ENCODE measurements at regions not wholly inside any gene's neighbourhood (a gene's known extent, or its start where the extent isn't known, plus 50 kb on each side); places are given as distances from the start of the nearest gene placed in this dataset.

- Histone ChIP-seq H3K36me3 (no peaks in the 10 kb centered on the region), H3K27ac (no peak overlapping the region), H3K27me3 (replicated peaks; ENCODE audit: insufficient read depth) (no peaks in the 10 kb centered on the region), H3K4me3 (no peak overlapping the region), H3K4me1 (ENCODE audit: control insufficient read depth in 1 of 2, low read depth in 2 of 2) (peaks cover 0 to 27% of the 10 kb centered on the region in 2 donors), H3K9me3 (no peaks in the 10 kb centered on the region)
- TF ChIP-seq CTCF (IDR thresholded peaks at IDR 0.05) = no peak
- ATAC-seq (ENCODE audit: insufficient number of reproducible peaks, low FRiP score, low read depth) (no peak), DNase-seq (ENCODE audit: low spot score) (no peak)
Observed at GRCh38 chr16:82384017-82384416, 214.0 kb upstream of the MPHOSPH6 start.

DNA sequence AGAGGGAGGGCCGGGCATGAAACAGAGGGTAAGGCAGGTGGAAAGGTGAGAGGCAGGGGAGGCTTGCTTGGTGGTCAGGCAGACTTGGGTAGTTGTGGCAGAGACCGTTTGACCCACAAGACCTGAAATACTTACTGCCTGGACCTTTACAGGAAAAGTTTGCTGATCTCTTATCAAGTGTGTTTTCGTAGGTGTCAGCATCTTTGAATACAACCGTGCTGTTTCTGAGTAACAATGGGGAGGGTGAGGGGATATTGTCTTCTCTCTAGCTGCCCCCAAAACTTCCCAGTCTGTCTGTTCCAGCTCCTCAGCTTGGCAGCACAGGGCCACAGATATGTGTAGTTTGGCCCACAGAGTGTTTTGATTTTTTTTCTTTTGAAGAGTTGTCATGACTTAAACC, 212.5 kb upstream of the MPHOSPH6 start:
- no peaks in the 10 kb centered on the region for H3K27me3 ChIP-seq (replicated peaks; ENCODE audit: insufficient read depth)
- DNase-seq (ENCODE audit: low spot score) (no peak), ATAC-seq (ENCODE audit: insufficient number of reproducible peaks, low FRiP score, low read depth) (no peak)
- no peak overlapping the region for H3K4me3 ChIP-seq
- no peak overlapping the region for H3K27ac ChIP-seq
- H3K9me3 ChIP-seq = no peaks in the 10 kb centered on the region
- H3K4me1 ChIP-seq (ENCODE audit: control insufficient read depth in 1 of 2, low read depth in 2 of 2) = peaks cover 0 to 27% of the 10 kb centered on the region in 2 donors
- no peaks in the 10 kb centered on the region for H3K36me3 ChIP-seq
- TF ChIP-seq CTCF (IDR thresholded peaks at IDR 0.05) = no peak

DNA sequence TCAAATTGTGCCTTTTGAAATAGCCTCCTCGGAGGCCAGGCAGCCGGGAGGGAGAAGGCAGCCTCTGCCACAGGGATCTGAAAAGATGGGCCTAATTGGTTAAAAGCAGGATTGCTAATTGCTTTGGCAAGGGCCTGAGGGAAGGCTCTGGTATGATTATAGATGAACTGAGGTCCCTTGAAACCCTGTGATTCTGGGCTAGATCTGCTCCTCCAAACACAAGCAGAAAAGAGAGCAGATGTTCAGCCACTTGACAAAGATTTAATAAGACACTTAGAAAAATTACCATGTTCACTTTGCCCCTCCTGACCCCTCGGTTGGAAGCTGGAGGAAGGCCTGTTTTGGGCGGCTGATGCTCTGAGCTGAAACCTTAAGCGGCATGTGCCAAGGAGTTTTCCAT, 209.5 kb upstream of the MPHOSPH6 start:
- Histone ChIP-seq H3K27me3 (replicated peaks; ENCODE audit: insufficient read depth) (no peaks in the 10 kb centered on the region), H3K4me1 (ENCODE audit: control insufficient read depth in 1 of 2, low read depth in 2 of 2) (peaks cover 0 to 19% of the 10 kb centered on the region in 2 donors), H3K4me3 (no peak overlapping the region), H3K36me3 (no peaks in the 10 kb centered on the region), H3K9me3 (no peaks in the 10 kb centered on the region), H3K27ac (no peak overlapping the region)
- TF ChIP-seq CTCF (IDR thresholded peaks at IDR 0.05) = no peak
- no peak for ATAC-seq (ENCODE audit: insufficient number of reproducible peaks, low FRiP score, low read depth)
- DNase-seq (ENCODE audit: low spot score) = no peak

DNA sequence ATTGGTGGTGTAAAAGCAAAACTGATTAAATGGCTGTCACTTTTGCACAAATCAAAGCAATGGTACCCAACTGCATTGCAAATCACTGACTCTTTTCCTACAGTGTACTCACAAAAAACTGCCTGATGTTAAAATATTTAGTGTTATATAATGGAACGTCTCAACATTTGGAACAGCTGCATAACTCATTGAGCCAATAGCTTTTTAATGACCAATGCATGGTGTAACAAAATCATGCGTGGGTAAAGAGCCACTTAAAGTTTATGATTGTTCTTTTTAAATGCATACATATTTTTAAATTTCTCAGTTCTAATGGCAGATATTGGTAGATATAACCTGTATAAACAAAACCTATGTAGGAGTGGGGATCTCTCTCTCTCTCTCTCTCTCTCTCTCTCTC, 204.0 kb upstream of the MPHOSPH6 start:
- Histone ChIP-seq H3K9me3 (no peaks in the 10 kb centered on the region), H3K27me3 (replicated peaks; ENCODE audit: insufficient read depth) (no peaks in the 10 kb centered on the region), H3K27ac (no peak overlapping the region), H3K36me3 (no peaks in the 10 kb centered on the region), H3K4me1 (ENCODE audit: control insufficient read depth in 1 of 2, low read depth in 2 of 2) (no peaks in the 10 kb centered on the region), H3K4me3 (no peak overlapping the region)
- ATAC-seq (ENCODE audit: insufficient number of reproducible peaks, low FRiP score, low read depth) (no peak), DNase-seq (ENCODE audit: low spot score) (no peak)
- TF ChIP-seq CTCF (IDR thresholded peaks at IDR 0.05) = no peak

- H3K27me3 ChIP-seq (replicated peaks; ENCODE audit: insufficient read depth) = no peaks in the 10 kb centered on the region
- no peaks in the 10 kb centered on the region for H3K36me3 ChIP-seq
- ATAC-seq (ENCODE audit: insufficient number of reproducible peaks, low FRiP score, low read depth) (no peak), DNase-seq (ENCODE audit: low spot score) (no peak)
- no peak overlapping the region for H3K4me3 ChIP-seq
- TF ChIP-seq CTCF (IDR thresholded peaks at IDR 0.05) = no peak
- no peak overlapping the region for H3K27ac ChIP-seq
- no peaks in the 10 kb centered on the region for H3K4me1 ChIP-seq (ENCODE audit: control insufficient read depth in 1 of 2, low read depth in 2 of 2)
- H3K9me3 ChIP-seq = no peaks in the 10 kb centered on the region
Observed at GRCh38 chr16:82370282-82370681, 200.3 kb upstream of the MPHOSPH6 start.

All from thoracic aorta (tissue), 2 donors.